AG08395 (cell line): ENCODE measurements at regions not wholly inside any gene's neighbourhood (a gene's known extent, or its start where the extent isn't known, plus 50 kb on each side); places are given as distances from the start of the nearest gene placed in this dataset.
"Not testable (repeated sequence)": the region's sequence is repeated elsewhere in the genome, so short reads cannot be mapped to it uniquely, and the experiment has no call there.

Experiments
- DNase-seq: peaks from one replicate; pipeline ENCODE4 v3.0.0; 2012; ENCODE audit warnings: mixed read lengths, low spot score

DNA sequence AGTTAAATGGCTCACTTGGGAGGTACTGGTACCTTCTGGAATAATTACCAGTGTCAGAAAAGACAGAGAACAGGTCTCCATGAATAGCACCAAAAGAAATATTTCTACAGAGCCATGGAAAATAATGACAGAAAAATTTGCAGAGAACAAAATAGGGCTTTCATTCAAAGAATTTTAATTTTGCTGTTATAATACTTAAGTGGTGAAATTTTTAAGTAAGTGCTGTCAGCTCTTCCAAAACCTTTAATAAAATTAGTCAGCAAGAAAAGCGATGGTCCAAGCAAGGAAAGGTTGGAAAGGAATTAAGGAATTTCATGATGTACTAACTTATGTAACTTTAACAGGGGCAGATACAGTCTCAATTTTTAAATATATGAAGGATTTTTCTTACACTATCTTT, 359.2 kb downstream of the NR2F1-AS1 start:
- DNase-seq, result no peak

DNA sequence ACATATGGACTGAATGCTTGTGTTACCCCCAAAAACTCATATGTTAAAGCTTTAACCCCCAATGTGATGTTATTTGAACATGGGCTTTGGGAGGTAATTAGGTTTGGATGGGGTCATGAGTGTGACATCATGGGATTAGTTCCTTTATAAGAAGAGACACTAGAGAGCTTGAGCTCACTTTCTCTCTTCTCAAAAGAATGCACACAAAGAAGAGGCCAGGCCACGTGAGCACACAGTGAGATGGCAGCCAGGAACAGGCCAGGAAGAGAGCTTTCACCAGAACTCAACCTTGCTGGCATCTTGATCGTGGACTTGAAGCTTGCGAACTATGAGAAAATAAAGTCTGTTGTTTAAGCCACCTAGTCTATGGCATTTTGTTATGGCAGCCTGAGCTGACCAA, 360.6 kb downstream of the NR2F1-AS1 start:
- no peak for DNase-seq

DNA sequence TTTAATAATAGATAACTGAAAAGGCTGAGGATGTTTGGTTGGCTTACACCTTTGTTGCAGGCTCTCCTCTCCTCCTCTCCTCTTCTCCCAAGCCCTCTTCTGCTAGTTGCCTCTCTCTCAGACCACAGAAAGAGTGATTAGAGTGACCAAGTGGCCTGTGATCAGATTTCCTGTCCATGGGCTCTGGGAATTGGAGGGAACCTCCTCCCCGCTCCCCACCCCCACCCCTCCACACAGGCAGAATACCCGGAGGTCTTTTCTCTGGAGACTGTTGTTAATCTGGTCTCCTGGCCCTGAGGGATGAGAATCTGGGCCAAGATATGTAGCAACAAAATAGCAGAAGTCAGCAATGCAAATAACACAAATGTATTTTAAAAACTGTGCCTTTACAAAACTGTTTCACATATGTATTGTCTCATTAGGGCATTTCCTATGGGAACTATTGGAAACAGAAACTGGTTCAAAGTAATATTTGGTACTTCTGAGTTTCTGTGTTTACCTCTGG, 361.3 kb downstream of the NR2F1-AS1 start:
- DNase-seq, result no peak

GRCh38 chr5:93213111-93213794, 367.8 kb downstream of the NR2F1-AS1 start:
- DNase-seq, result not testable (repeated sequence)

DNA sequence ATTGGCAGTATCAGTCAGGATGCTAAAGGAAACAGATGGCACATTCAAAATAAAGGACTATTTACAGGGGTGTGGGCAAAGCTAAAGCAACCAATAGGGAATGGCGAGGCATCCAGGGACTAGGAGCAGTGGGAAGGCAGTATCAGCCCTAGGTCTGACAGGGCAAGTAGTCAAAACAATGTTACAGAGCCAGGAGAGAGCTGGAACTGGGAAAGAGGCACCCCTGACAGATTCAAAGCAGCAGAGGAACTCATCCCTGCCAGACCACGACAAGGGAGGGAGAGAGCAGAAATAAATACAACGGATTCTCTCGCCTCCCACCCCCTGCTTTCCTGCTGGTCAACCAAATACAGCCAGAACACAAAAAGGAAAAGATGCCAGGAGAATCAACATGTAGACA, 371.5 kb downstream of the NR2F1-AS1 start:
- DNase-seq, result no peak

- DNase-seq, result peak; percentile 50
These were observed 372.8 kb downstream of the NR2F1-AS1 start for GRCh38 chr5:93208141-93208751.

DNA sequence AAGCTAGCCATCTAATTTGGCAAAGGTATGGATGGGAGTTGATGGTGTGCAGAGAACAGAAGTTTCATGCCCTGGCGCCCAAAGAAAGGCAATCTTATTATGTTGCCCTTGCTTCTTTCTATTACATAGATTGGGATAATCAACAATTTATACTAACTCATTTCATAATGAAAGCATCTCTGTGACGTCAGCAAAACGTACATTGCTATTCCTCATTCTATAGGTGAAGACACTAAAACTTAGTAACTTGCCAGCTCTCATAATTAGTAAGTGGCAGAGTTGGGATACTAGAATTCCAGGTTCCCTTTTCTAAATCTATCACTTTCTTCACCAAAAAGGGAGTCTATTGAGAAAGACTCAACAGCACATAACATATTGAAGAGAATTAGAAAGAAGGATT, 374.8 kb downstream of the NR2F1-AS1 start:
- no peak for DNase-seq

DNA sequence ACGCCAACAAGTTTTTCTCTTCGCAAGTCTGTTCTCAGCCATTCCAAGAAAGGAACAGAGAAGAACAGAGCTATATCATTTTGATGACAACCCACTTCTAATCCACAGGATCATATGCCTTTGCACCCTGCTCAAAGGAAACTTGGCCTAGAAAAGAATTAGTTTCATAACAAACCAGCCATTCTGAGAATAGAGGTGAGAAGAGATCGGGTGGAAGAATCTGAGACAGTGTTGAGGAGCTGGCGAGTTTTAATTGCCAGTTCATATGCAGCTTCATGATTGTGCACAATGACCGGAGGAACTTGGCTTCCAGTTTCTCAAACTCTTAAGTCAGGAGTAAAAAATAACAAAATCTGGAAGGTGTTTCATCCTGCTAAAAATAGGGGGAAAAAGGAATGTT, 380.0 kb downstream of the NR2F1-AS1 start:
- DNase-seq, result no peak

- no peak for DNase-seq
These were observed 384.0 kb downstream of the NR2F1-AS1 start for GRCh38 chr5:93196986-93197385.

DNA sequence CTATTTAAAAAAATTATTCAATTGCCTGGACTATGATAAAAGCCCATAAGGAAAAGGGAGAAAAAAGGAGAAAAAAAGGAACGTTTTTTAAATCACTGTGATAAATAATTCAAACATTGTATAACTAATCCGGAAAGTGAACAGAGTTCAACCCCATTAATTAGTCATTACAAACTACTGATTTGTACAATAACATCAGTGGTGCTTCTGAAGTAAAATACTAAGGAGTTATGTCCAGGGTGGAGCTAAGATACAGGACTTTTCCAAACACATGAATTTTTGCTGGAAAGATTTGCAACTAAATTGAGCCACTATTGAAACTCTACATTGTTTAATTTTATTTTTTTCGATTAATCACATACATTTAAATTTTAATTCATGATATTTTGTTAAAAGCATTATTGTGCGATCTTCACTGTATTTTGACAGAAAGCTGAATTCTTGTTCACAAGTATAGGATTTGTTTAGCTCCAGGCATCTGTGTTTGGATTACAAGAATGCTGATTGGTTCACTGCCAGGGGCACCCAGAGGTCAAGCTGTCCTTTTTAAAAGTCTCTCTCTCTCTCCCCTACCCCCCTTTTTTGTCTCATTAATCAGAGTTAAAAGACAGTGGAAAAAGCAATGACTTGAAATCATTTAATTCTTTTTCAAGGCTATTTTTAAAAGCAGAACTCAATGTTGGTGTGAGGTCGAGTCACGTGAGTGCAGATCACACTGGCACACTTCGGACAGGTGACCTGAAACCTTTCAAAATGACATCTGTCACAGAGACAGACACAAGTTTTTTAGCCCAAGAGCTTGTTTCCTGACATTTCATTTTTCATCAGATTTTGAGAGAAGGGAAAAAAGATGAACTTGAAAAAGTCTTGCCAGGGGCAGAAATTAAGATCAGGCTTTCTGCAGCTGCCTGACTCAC, 387.3 kb downstream of the NR2F1-AS1 start:
- DNase-seq, result no peak

DNA sequence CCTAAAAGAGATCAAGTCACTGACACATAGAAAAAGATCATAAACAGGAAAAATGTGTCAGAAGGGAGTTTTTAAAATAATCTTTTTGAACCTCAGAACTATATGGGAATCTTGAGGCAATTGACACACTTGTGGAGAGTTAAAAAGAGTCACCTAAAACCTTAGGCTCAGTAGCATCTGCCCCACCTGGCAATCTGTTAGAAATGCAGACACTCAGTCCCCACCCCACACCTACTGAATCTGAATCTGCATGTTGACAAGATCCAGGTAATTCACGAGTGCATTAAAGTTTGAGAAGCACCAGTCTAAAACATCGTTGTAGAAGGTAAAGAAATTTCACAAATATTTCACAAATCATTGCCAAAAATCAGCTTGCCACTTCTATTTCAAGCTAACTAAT, 388.3 kb downstream of the NR2F1-AS1 start:
- DNase-seq, result no peak

DNA sequence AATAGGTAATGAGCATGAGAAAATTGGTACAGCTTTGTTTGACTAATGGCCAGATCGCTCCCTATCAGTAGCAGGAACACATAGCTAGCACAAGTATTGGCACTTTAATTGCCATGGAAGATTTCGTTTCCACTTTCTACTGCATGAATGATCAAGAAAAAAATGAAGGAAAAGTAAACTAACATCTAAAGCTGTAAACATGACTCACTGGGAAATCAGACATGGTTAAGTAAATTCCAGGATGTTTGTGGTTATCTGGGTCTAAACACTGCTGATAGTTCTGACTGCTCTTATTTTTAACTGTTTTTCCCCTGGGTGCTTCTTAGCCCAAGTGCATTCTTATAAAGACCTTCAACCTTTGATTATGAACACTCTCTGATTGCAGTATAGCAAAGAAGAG, 388.9 kb downstream of the NR2F1-AS1 start:
- DNase-seq, result peak; percentile 82

- DNase-seq, result no peak
These were observed 389.8 kb downstream of the NR2F1-AS1 start for GRCh38 chr5:93191035-93191817.

DNA sequence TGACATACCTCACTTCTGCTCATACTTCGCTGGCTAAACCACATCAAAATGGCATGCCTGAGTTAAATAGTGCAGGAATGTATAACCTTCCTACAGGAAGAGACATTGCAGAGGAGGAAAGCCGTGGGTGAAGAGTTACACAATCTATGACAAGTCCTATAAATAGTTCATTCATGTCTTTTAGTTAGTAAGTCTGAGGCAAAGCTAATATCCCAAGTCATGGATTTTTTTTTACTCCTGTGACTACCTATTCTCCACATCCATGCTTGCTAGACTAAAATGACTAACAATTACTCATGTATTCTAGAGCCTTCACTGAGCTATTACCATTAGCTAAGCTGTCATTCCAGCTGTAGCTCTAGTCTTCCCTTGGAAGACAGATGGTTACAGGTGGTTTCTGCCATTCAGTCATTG, 391.3 kb downstream of the NR2F1-AS1 start:
- DNase-seq, result peak; percentile 53

- DNase-seq, result no peak
These were observed 392.0 kb downstream of the NR2F1-AS1 start for GRCh38 chr5:93188876-93189485.

GRCh38 chr5:93186076-93186682, 394.8 kb downstream of the NR2F1-AS1 start:
- peak; percentile 77 for DNase-seq

DNA sequence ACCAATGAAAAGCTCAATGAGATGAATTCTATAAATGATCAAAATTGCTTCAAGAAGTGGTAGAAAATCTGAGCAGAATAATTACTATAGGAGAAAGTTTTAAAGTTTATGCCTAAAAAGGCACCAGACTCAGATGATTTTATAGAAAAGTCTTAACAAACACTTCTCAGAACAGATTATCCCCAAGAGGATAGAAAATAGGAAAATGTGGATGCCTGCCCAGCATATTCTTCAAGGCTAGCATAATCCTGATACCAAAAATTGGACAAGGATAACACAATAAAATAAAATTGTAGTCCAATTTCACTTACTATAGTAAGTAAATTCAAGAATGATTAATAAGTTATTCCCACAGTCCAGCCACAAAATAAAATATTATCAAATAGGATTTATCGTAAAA, 397.0 kb downstream of the NR2F1-AS1 start:
- DNase-seq, result no peak

- no peak for DNase-seq
These were observed 401.6 kb downstream of the NR2F1-AS1 start for GRCh38 chr5:93179466-93179865.

GRCh38 chr5:93174930-93175329, 406.1 kb downstream of the NR2F1-AS1 start:
- DNase-seq, result no peak

DNA sequence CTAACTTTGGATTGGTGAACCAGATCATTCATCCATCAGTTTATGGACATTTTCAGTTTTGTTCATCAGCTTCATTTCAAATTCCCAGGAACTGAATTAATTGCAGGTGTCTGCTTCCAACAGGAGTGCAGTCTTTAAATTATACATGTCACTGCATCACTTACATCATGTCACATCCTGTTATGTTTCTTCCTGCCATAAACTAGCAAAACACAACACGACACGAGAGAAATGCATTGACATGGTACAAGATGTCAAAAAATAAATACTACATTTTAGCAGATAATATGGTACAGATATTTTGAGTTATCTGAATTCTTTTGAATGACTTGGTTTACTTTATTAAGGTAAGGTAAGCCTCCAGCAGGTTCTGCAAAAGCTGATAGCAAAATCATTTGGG, 415.5 kb downstream of the NR2F1-AS1 start:
- DNase-seq, result no peak

GRCh38 chr5:93164690-93165089, 416.3 kb downstream of the NR2F1-AS1 start:
- peak; percentile 75 for DNase-seq
